A673 (cell line): ENCODE measurements at regions not wholly inside any gene's neighbourhood (a gene's known extent, or its start where the extent isn't known, plus 50 kb on each side); places are given as distances from the start of the nearest gene placed in this dataset.

Source experiments
- CTCF ChIP-seq: fragments of 300-800, 200-600 bp; sonication (generic); conservative IDR thresholded peaks from 2 replicates; pipeline ENCODE4 v1.5.1; 2017; ENCODE audit warnings: low read depth, mild to moderate bottlenecking, antibody characterized with exemption, low read length, moderate library complexity, mixed read lengths
- EZH2 ChIP-seq: fragments of 200-600 bp; sonication (generic); IDR thresholded peaks from 2 replicates; pipeline ENCODE4 v1.6.1; 2017; ENCODE audit warnings: borderline replicate concordance, low read depth, mild to moderate bottlenecking, mixed read lengths, antibody characterized with exemption, low read length; ENCODE audit not compliant: poor library complexity, severe bottlenecking

DNA sequence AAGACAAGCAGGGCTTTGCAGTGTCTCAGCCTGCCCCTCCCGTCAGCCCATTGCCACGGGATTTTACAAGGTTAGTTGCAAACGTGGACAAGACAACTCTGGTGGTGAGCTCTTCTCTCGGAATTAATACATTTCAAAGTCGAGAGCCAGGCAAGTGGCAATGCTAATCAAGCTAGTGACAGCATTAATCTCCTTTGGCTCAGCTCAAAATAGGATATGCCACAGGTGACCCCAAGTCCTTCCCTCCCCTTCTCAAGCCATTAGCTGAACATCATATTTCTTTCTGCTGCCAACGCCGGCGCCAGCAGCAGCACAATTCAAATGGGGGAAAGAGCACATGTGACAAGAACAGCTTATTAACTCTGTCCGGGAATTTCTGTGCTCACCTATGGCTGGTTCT lies 190.1 kb downstream of the ATPSCKMT start:
- no peak for TF ChIP-seq CTCF
- no peak for TF ChIP-seq EZH2
